Fibroblast of skin of left quadriceps (primary cell): ENCODE measurements at regions not wholly inside any gene's neighbourhood (a gene's known extent, or its start where the extent isn't known, plus 50 kb on each side); places are given as distances from the start of the nearest gene placed in this dataset.
"Not testable (repeated sequence)": the region's sequence is repeated elsewhere in the genome, so short reads cannot be mapped to it uniquely, and the experiment has no call there.

Experiments
- DNase-seq, 2 experiments: peaks; one replicate each; pipeline ENCODE4 v3.0.0-alpha.2; 2013; ENCODE audit warnings: low read depth in 2 of 2

GRCh38 chr5:6078881-6079280 lies 299.5 kb downstream of the MED10 start:
- DNase-seq, result no peak

DNA sequence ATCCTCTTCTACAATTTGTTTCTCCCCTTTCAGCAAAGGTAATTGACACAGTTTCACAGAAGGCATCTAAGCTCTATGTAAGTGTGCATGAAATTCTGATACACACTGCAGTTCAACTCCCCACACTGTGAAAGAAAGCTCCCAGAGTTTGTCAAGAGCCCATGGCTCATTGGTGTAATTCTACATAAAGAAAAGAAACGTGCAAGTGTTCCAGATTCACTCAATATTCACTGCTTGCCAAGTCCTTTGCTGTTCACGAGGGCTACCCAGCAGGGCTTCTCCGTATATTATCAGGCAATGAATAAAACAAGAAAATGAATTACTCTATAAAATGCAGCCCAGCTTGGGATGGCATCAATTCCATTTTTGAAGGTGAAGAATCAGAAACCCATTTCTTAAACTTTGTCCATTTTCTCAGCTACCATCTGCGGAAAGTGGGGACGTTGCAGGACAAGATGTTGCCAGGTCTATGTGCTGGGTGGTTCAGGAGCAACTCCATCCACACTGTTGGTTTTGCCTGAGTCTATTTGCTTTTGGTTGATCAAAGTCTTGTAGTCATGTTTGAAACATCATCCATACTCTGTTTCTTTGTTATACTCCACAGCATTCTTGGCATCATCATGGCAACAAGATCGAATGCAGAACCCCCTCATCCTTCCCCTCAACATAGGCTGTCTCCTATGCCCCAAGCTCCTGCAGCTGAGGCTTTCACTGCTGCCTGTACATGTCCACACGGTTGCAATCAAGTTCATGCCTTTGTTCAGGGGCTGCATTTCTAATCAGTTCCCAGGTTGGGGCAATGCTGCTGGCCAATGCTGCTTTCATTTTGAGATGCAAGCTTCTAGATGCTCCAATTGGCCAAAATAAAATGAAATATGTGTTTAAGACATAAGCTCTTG lies 301.8 kb downstream of the MED10 start:
- no peak for DNase-seq

GRCh38 chr5:6072488-6072887 lies 305.9 kb downstream of the MED10 start:
- DNase-seq, result not testable (repeated sequence)

GRCh38 chr5:6069496-6070185 lies 308.7 kb downstream of the MED10 start:
- DNase-seq, result no peak

- DNase-seq, result no peak
Observed at GRCh38 chr5:6066016-6066415, 312.3 kb downstream of the MED10 start.

- no peak for DNase-seq
Observed at GRCh38 chr5:6059137-6059800, 319.1 kb downstream of the MED10 start.

DNA sequence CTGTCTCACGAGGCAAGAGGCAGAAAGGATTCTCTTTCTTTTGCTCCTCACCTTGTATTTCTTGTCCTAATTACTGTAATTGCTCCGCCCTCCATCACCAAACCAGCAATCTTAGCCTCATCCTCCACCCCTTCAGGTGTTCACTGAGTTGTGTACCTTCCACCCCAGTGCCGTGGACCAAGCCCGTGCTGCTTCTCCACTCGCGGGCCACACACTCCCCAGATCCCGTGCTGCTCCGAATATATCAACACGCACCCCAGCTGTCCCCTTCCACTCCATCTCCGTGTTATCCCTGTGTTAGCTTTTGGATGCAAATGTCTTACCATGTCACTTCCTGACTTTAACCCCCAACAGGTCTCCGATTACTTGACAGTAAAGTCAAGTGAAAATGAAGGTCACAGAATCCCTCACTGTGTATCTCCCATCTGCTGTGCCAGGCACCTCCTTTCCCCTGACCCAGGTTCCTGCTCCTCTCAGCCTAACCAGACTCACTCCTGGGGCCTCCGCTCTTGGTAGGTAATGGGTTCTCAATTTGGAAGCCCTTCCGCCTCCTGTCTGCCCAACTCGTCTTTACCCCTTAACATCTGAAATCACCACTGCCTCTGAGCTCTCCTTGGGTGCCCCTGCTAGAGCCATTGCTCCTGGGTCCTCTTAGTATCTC lies 320.2 kb downstream of the MED10 start:
- no peak for DNase-seq

- no peak for DNase-seq
Observed at GRCh38 chr5:6056280-6056679, 322.1 kb downstream of the MED10 start.

- DNase-seq, result no peak
Observed at GRCh38 chr5:6049662-6050061, 328.7 kb downstream of the MED10 start.

DNA sequence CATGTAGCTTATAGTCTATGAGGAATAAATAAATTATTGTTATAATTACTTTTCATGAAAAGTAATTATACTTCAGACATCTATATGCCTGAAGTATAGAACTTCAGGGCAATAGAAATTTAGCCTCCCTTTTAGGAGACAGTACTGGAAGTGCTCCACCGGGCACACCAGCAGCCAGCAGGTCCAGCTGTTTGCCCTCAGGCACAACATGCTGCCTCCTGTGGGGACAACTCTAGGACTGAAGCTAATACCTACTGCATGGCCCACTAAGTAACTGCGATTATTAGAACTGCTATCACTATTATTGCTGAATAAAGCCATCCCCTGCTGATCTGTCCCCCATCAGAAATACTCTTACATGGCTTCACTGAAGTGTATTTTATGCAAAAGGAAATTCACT lies 329.6 kb downstream of the MED10 start:
- DNase-seq, result no peak

- no peak for DNase-seq
Observed at GRCh38 chr5:6046296-6046967, 331.9 kb downstream of the MED10 start.

GRCh38 chr5:6043491-6044310 lies 334.6 kb downstream of the MED10 start:
- DNase-seq, result no peak

DNA sequence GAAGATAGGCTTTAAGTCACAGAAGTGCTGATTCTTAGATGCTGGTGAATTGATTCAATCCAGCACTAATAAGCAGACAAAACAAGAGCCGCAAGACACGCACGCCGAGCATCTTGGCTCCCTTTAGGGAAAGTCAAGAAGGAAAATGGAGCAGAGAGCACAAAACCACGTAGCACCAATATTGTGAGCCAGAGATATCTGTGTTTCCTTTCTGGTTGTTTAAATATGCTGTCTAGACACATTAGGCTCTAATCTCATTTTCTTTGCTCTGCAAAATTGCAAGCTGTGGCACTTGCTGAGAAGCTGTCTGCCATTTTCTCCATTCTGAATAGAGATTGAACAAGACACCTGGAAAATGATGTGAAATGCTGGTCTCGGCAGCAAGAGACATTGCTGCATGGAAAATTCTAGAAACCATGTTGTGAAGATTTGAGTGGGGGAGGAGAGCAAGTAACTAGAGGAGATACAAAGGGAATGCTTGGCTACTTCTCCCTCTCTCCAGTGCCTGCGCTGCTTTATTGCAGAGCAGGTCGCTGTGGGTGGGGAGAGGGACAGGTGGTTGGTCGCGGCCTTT lies 336.3 kb downstream of the MED10 start:
- no peak for DNase-seq

DNA sequence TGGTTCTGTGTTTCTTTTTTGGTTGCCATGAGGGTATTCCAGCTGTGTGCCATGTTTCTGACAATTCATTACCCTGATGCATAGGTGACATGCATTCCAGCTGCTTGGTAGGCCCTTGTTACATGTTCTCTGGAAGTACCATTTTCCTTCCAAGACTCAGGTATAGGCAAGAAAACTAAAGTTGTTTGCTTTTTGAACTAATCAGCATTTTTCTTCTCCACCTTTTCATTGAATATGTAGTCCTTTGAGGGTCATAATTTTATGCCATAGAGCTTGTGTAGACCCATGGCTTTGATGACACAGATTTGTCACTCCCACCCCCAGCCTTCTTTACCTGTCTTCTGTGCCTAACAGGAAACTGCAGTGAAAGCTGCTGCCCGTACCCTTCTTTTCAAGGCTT lies 339.2 kb downstream of the MED10 start:
- no peak for DNase-seq

DNA sequence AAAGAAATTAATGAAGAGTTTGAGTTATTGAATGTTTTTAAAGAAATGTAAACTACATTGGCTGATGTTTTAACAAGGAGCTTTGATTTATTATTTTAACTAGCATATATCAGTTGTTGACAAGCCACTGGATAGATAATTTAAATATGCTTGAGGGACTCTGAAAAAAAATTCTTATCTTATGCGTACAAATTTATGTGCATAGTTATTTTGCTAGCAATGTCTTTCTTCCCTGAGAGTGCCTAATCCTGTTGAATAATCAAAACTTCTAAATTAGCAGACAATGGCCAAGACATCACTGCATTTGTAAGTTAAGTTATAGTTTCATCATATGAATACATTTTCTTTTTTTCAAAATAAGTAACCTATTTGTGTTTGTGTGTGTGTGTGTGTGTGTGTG lies 342.3 kb downstream of the MED10 start:
- DNase-seq, result no peak

GRCh38 chr5:6029811-6030271 lies 348.5 kb downstream of the MED10 start:
- DNase-seq, result no peak

DNA sequence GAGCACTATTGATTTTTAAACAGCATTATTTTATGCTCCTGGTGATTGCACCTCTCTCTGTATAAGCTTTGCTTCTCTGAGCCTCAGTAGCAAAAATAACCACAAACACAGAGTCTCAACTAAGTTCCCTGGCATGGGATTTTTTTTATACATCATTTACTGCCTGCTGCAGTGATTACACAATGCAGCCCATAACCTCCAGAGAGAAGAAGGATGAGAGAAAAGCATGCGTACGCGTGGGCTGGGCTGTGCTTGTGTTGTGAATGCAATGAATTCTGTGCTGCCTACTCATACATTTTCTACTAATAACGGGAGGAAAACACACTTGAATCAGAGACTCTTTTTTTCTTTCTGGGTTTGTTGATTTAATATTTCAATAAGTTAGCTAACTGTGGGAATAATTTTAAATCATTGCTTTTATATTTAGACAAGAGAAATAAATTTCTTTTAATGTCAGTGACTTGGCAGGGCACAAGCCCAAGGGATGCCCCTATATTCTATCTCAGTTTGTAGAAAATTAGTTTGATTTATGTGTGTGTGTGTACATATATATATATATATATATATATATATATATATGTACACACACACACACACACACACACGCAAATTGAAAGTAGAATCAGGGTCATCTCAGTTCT lies 351.5 kb downstream of the MED10 start:
- no peak for DNase-seq

- no peak for DNase-seq
Observed at GRCh38 chr5:6019612-6020011, 358.7 kb downstream of the MED10 start.

- no peak for DNase-seq
Observed at GRCh38 chr5:6013506-6013905, 364.8 kb downstream of the MED10 start.

- DNase-seq, result no peak
Observed at GRCh38 chr5:6011199-6011598, 367.1 kb downstream of the MED10 start.
